Peyer's patch (tissue), 4 donors: ENCODE measurements at regions not wholly inside any gene's neighbourhood (a gene's known extent, or its start where the extent isn't known, plus 50 kb on each side); places are given as distances from the start of the nearest gene placed in this dataset.

Experiments
- POLR2A ChIP-seq, 2 donors: fragments of 450-650 bp; IDR thresholded peaks; one replicate each; pipeline ENCODE4 v1.5.1; 2017; ENCODE audit warnings: antibody characterized with exemption in 2 of 2, mild to moderate bottlenecking in 2 of 2, moderate library complexity in 2 of 2
- TF ChIP-seq, protein P1 (sequence below), 6 experiments: fragments of 450-650 bp in 4 of 6; fragments of 200-600 bp in 2 of 6; sonication (generic) in 1 of 6; IDR thresholded peaks; one replicate each; pipeline ENCODE4 v1.5.1; 2017 to 2019; ENCODE audit warnings: antibody characterized with exemption in 6 of 6, mild to moderate bottlenecking in 3 of 6, moderate library complexity in 1 of 6

DNA sequence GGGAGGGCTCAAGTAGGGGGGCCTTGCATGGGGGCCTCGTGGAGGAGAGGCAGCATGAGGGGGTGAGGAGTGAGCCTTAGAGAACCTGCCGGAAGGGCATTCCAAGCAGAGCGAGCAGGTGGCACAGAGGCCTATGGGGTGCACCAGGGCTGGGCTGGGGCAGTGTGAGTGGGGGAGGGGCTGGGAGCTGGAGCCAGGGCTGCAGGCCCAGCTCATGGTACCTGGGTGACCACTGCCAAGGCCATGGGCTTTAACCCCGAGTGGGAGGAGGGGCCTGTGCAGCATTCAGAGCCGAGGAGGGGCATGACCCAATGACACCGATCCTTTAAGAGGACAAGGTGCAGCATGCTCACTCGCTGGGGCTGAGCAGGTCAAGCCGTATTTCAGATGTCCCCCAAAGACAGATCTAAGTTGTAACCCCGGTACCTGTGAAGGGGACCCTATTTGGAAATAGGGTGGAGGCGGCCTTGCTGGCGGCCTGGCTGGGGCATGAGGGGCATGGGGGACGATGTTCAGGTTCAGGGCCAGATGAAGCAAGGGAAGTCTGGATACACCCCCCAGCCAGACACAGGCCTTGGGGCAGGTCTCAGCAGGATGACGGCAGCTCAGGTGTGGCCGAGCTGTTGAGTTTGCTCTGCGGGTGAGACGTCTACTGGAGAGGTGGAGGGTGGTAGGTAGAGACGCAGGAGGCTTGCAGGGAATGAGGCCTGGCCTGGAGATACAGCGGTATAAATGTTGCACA lies 137.0 kb downstream of the CPZ start:
- TF ChIP-seq, protein P1, sequence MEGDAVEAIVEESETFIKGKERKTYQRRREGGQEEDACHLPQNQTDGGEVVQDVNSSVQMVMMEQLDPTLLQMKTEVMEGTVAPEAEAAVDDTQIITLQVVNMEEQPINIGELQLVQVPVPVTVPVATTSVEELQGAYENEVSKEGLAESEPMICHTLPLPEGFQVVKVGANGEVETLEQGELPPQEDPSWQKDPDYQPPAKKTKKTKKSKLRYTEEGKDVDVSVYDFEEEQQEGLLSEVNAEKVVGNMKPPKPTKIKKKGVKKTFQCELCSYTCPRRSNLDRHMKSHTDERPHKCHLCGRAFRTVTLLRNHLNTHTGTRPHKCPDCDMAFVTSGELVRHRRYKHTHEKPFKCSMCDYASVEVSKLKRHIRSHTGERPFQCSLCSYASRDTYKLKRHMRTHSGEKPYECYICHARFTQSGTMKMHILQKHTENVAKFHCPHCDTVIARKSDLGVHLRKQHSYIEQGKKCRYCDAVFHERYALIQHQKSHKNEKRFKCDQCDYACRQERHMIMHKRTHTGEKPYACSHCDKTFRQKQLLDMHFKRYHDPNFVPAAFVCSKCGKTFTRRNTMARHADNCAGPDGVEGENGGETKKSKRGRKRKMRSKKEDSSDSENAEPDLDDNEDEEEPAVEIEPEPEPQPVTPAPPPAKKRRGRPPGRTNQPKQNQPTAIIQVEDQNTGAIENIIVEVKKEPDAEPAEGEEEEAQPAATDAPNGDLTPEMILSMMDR (IDR thresholded peaks at IDR 0.05): no peak
- no peak for TF ChIP-seq POLR2A (IDR thresholded peaks at IDR 0.05)
